Breast epithelium (tissue), 4 donors: ENCODE measurements at regions not wholly inside any gene's neighbourhood (a gene's known extent, or its start where the extent isn't known, plus 50 kb on each side); places are given as distances from the start of the nearest gene placed in this dataset.

Experiments
- DNase-seq, 2 donors: peaks; one replicate each; pipeline ENCODE4 v3.0.0-alpha.2; 2019; ENCODE audit warnings: low spot score in 2 of 2
- H3K27ac ChIP-seq, 2 donors: fragments of 200-600 bp; sonication (generic) in 1 of 2; one replicate each; pipeline ENCODE4 v1.5.1; 2016 to 2019; ENCODE audit warnings: mild to moderate bottlenecking in 1 of 2
- H3K27me3 ChIP-seq, 2 donors: fragments of 200-600 bp; sonication (generic) in 1 of 2; one replicate each; pipeline versions ENCODE4 v1.5.1 to v1.6.0; 2017 to 2019; ENCODE audit warnings: control low read depth in 1 of 2, mild to moderate bottlenecking in 1 of 2
- H3K36me3 ChIP-seq: fragments of 200-600 bp; one replicate; pipeline ENCODE4 v1.5.1; 2019
- H3K4me1 ChIP-seq, 2 donors: fragments of 200-600 bp; sonication (generic); one replicate each; pipeline ENCODE4 v1.5.1; 2016 to 2019; ENCODE audit warnings: control low read depth in 1 of 2
- H3K4me3 ChIP-seq, 3 donors: fragments of 200-600 bp; sonication (generic); 1 replicate in 2 of 3; 2 replicates in 1 of 3; pipeline ENCODE4 v1.5.1; 2016 to 2019; ENCODE audit warnings: mild to moderate bottlenecking in 3 of 3, moderate library complexity in 2 of 3
- H3K9me3 ChIP-seq, 2 donors: fragments of 200-600 bp; sonication (generic) in 1 of 2; one replicate each; pipeline ENCODE4 v1.5.1; 2016 to 2019; ENCODE audit warnings: control low read depth in 1 of 2
- POLR2A ChIP-seq: fragments of 450-650 bp; IDR thresholded peaks from one replicate; pipeline ENCODE4 v1.6.1; 2016; ENCODE audit warnings: antibody characterized with exemption, mild to moderate bottlenecking, moderate library complexity
- POLR2AphosphoS5 ChIP-seq, 3 donors: sonication (generic); formaldehyde crosslinking; IDR thresholded peaks; one replicate each; pipeline ENCODE4 v1.6.1; 2017; ENCODE audit warnings: antibody characterized with exemption in 3 of 3
- intact Hi-C: fragments of 100-400 bp; cut with DNase I; formaldehyde crosslinking; loops from one replicate; pipeline ENCODE4 v1.15.1; 2023; ENCODE audit warnings: low total_unique reads
- TF ChIP-seq, protein P1 (sequence below), 3 donors: fragments of 450-650 bp; IDR thresholded peaks; one replicate each; pipeline ENCODE4 v1.5.1; 2016 to 2017; ENCODE audit warnings: antibody characterized with exemption in 3 of 3, mild to moderate bottlenecking in 3 of 3, moderate library complexity in 3 of 3

DNA sequence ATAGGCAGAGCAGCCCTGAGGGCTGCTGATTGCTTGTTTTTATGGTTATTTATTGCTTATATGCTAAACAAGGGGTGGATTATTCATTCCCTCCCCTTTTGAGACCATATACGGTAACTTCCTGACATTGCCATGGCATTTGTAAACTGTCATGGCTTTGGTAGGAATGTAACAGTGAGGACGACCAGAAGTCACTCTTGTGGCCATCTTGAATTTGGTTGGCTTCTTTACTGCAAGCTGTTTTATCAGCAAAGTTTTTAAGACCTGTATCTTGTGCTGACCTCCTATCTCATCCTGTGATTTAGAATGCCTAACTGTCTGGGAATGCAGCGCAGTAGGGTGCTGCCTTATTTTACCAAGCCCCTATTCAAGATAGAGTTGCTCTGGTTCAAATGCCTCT is 531.8 kb upstream of the PRMT6 start:
- H3K9me3 ChIP-seq, result no peaks in the 10 kb centered on the region
- no peak overlapping the region for H3K27ac ChIP-seq
- H3K27me3 ChIP-seq, result no peaks in the 10 kb centered on the region
- H3K36me3 ChIP-seq, result no peaks in the 10 kb centered on the region
- H3K4me3 ChIP-seq, result no peak overlapping the region
- TF ChIP-seq, protein P1, sequence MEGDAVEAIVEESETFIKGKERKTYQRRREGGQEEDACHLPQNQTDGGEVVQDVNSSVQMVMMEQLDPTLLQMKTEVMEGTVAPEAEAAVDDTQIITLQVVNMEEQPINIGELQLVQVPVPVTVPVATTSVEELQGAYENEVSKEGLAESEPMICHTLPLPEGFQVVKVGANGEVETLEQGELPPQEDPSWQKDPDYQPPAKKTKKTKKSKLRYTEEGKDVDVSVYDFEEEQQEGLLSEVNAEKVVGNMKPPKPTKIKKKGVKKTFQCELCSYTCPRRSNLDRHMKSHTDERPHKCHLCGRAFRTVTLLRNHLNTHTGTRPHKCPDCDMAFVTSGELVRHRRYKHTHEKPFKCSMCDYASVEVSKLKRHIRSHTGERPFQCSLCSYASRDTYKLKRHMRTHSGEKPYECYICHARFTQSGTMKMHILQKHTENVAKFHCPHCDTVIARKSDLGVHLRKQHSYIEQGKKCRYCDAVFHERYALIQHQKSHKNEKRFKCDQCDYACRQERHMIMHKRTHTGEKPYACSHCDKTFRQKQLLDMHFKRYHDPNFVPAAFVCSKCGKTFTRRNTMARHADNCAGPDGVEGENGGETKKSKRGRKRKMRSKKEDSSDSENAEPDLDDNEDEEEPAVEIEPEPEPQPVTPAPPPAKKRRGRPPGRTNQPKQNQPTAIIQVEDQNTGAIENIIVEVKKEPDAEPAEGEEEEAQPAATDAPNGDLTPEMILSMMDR (IDR thresholded peaks at IDR 0.05), result no peak
- TF ChIP-seq POLR2A, result no peak
- TF ChIP-seq POLR2AphosphoS5 (IDR thresholded peaks at IDR 0.05), result no peak
- intact Hi-C loops, result no loop called here
- no peak for DNase-seq
- H3K4me1 ChIP-seq, result no peaks in the 10 kb centered on the region

DNA sequence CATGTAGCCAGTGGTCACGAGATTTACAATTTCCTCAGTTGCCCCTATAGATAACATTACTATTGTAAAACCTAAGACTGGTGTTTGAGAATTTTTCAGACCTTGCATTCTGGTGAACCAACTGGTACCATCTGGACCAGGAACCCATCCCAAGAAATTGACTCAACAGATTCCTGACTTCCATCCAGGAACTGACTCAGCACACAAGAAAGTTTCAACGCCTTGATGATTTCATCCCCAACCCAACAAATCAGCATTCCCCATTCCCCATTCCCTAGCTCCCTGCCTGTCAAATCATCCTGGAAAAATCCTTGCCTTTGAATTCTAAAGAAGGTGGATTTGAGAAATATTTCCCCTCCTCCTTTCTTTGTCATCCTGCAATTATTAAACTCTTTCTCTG is 529.8 kb upstream of the PRMT6 start:
- H3K27me3 ChIP-seq, result no peaks in the 10 kb centered on the region
- no peak overlapping the region for H3K27ac ChIP-seq
- no peak overlapping the region for H3K4me3 ChIP-seq
- TF ChIP-seq POLR2A, result no peak
- TF ChIP-seq, protein P1 (IDR thresholded peaks at IDR 0.05), result no peak
- TF ChIP-seq POLR2AphosphoS5 (IDR thresholded peaks at IDR 0.05), result no peak
- peaks cover 0 to 2% of the 10 kb centered on the region in 2 donors for H3K9me3 ChIP-seq
- no peaks in the 10 kb centered on the region for H3K36me3 ChIP-seq
- intact Hi-C loops, result no loop called here
- no peaks in the 10 kb centered on the region for H3K4me1 ChIP-seq
- no peak for DNase-seq

DNA sequence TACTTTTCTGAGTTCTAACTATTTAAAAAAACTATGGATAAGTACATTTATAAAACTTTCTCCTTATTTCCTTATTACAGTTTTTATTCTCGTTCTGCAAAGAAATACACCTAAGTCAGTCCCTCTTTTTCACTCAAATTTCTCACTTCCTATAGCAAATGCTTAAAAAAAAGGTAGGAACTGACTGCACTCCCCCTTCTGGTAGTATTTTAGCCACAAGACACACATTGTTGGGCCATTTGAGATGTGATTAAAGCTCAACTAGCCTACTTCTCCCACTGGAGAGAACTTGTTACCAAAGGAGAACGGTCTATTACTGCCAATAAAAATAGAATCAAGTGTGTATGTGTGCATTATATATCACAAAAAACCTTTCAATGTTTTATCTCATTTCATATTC is 521.9 kb upstream of the PRMT6 start:
- intact Hi-C loops, result no loop called here
- H3K27ac ChIP-seq, result no peak overlapping the region
- no peaks in the 10 kb centered on the region for H3K36me3 ChIP-seq
- no peaks in the 10 kb centered on the region for H3K4me1 ChIP-seq
- no peak overlapping the region for H3K4me3 ChIP-seq
- no peaks in the 10 kb centered on the region for H3K27me3 ChIP-seq
- peaks cover 4 to 7% of the 10 kb centered on the region in 2 donors for H3K9me3 ChIP-seq
- TF ChIP-seq POLR2A (no peak), POLR2AphosphoS5 (IDR thresholded peaks at IDR 0.05) (no peak)
- TF ChIP-seq, protein P1 (IDR thresholded peaks at IDR 0.05), result no peak
- no peak for DNase-seq

DNA sequence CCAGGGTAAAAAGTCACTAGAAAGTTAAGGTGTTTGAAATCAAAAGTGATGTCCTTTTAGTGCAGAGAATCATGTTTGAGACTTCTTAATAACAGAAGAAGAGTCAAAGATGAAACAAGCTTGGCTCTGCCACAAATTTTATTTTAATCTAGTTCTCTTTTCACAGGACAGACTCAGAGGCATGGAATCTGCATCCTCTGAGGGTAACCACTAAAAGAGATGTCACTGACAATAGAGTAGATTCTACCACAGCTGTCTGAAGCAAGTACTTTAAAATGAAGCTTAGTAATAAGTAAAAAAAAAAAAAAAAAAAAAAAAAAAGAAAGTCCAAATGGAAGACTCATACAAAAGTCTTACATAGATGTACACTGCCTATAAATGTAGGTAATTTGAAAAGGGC is 519.7 kb upstream of the PRMT6 start:
- Histone ChIP-seq H3K4me1 (no peaks in the 10 kb centered on the region), H3K4me3 (no peak overlapping the region), H3K36me3 (no peaks in the 10 kb centered on the region), H3K27ac (no peak overlapping the region), H3K9me3 (peaks cover 4 to 20% of the 10 kb centered on the region in 2 donors), H3K27me3 (no peaks in the 10 kb centered on the region)
- TF ChIP-seq, protein P1 (IDR thresholded peaks at IDR 0.05), result no peak
- no peak for TF ChIP-seq POLR2A
- TF ChIP-seq POLR2AphosphoS5 (IDR thresholded peaks at IDR 0.05), result no peak
- DNase-seq, result no peak
- intact Hi-C loops, result no loop called here

DNA sequence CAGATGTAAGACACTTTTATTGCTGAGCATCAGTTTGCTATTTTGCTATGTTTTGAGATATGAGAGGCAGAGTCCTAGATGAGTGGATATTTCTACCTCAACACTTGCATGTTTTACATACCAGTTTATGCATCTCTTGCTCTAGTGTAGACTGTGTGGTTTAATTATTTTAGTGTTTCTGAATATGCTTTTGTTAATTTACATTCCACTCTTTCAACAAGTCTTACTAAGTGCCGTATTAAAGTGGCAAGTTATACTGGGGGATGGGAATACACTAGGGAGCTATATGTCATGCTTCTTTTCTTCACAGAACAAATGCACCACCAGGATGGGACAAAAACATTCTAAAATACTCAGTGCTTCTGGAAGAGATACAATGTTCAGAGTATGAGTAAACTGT is 507.7 kb upstream of the PRMT6 start:
- intact Hi-C loops, result loop anchor here (1.0 kb wide), 1 partner anchor 15 kb away; no protein-coding TSS in a partner anchor
- H3K4me1 ChIP-seq, result no peaks in the 10 kb centered on the region
- no peak overlapping the region for H3K27ac ChIP-seq
- H3K36me3 ChIP-seq, result no peaks in the 10 kb centered on the region
- peaks cover 0 to 9% of the 10 kb centered on the region in 2 donors for H3K9me3 ChIP-seq
- no peaks in the 10 kb centered on the region for H3K27me3 ChIP-seq
- TF ChIP-seq POLR2AphosphoS5 (IDR thresholded peaks at IDR 0.05), result no peak
- TF ChIP-seq POLR2A, result no peak
- TF ChIP-seq, protein P1 (IDR thresholded peaks at IDR 0.05), result no peak
- H3K4me3 ChIP-seq, result no peak overlapping the region
- DNase-seq, result no peak
